ENCODE measurements at regions not wholly inside any gene's neighbourhood (a gene's known extent, or its start where the extent isn't known, plus 50 kb on each side); places are given as distances from the start of the nearest gene placed in this dataset.
"Not testable (repeated sequence)": the region's sequence is repeated elsewhere in the genome, so short reads cannot be mapped to it uniquely, and the experiment has no call there.

GRCh38 chr1:177891809-177892208 is 78.0 kb downstream of the SEC16B start:
- no peak for DNase-seq

GRCh38 chr1:177890479-177890878 is 79.4 kb downstream of the SEC16B start:
- no peak for DNase-seq

- peak; percentile 39 for DNase-seq
Observed at GRCh38 chr1:177884479-177885021, 85.3 kb downstream of the SEC16B start.

GRCh38 chr1:177883581-177883980 is 86.3 kb downstream of the SEC16B start:
- DNase-seq, result no peak

GRCh38 chr1:177880339-177880891 is 89.4 kb downstream of the SEC16B start:
- no peak for DNase-seq

GRCh38 chr1:177877086-177877485 is 92.8 kb downstream of the SEC16B start:
- no peak for DNase-seq

- peak; percentile 92 for DNase-seq
Observed at GRCh38 chr1:177873238-177873637, 96.6 kb downstream of the SEC16B start.

GRCh38 chr1:177872308-177872900 is 97.5 kb downstream of the SEC16B start:
- peak; percentile 94 for DNase-seq

GRCh38 chr1:177871613-177872307 is 98.1 kb downstream of the SEC16B start:
- no peak for DNase-seq

GRCh38 chr1:177869586-177869985 is 100.3 kb downstream of the SEC16B start:
- DNase-seq, result no peak

- not testable (repeated sequence) for DNase-seq
Observed at GRCh38 chr1:177869011-177869410, 100.8 kb downstream of the SEC16B start.

- no peak for DNase-seq
Observed at GRCh38 chr1:177865807-177866206, 104.1 kb downstream of the SEC16B start.

GRCh38 chr1:177864538-177865305 is 105.1 kb downstream of the SEC16B start:
- no peak for DNase-seq

- DNase-seq, result no peak
Observed at GRCh38 chr1:177863796-177864195, 106.1 kb downstream of the SEC16B start.

- no peak for DNase-seq
Observed at GRCh38 chr1:177862916-177863315, 106.9 kb downstream of the SEC16B start.

GRCh38 chr1:177859572-177859971 is 110.3 kb downstream of the SEC16B start:
- peak; percentile 42 for DNase-seq

- peak; percentile 46 for DNase-seq
Observed at GRCh38 chr1:177858332-177858821, 111.5 kb downstream of the SEC16B start.

- peak; percentile 53 for DNase-seq
Observed at GRCh38 chr1:177857285-177857684, 112.6 kb downstream of the SEC16B start.

GRCh38 chr1:177854951-177855350 is 114.9 kb downstream of the SEC16B start:
- peak; percentile 18 for DNase-seq

- no peak for DNase-seq
Observed at GRCh38 chr1:177849579-177850290, 120.1 kb downstream of the SEC16B start.

- no peak for DNase-seq
Observed at GRCh38 chr1:177849130-177849529, 120.7 kb downstream of the SEC16B start.

- peak; percentile 14 for DNase-seq
Observed at GRCh38 chr1:177848577-177848976, 121.3 kb downstream of the SEC16B start.
